GM21381 (cell line): ENCODE measurements at regions not wholly inside any gene's neighbourhood (a gene's known extent, or its start where the extent isn't known, plus 50 kb on each side); places are given as distances from the start of the nearest gene placed in this dataset.
"Not testable (repeated sequence)": the region's sequence is repeated elsewhere in the genome, so short reads cannot be mapped to it uniquely, and the experiment has no call there.

Experiments used
- ATAC-seq: cut with Tn5 transposase; IDR thresholded peaks from one replicate; pipeline ENCODE4 v1.9.1; 2021; ENCODE audit warnings: mild to moderate bottlenecking, moderate library complexity; ENCODE audit not compliant: unreplicated experiment

- no peak for ATAC-seq
Measured at GRCh38 chr21:35582731-35583130, 477.6 kb downstream of the SETD4 start.

GRCh38 chr21:35581640-35582039 lies 478.7 kb downstream of the SETD4 start:
- no peak for ATAC-seq

- no peak for ATAC-seq
Measured at GRCh38 chr21:35579520-35580293, 480.6 kb downstream of the SETD4 start.

GRCh38 chr21:35578831-35579471 lies 481.4 kb downstream of the SETD4 start:
- ATAC-seq = no peak

GRCh38 chr21:35578347-35578782 lies 482.0 kb downstream of the SETD4 start:
- no peak for ATAC-seq

GRCh38 chr21:35575280-35575915 lies 484.9 kb downstream of the SETD4 start:
- ATAC-seq = no peak

GRCh38 chr21:35573472-35574374 lies 486.6 kb downstream of the SETD4 start:
- no peak for ATAC-seq

- ATAC-seq = no peak
Measured at GRCh38 chr21:35571910-35572309, 488.4 kb downstream of the SETD4 start.

GRCh38 chr21:35568643-35569042 lies 491.7 kb downstream of the SETD4 start:
- no peak for ATAC-seq

- no peak for ATAC-seq
Measured at GRCh38 chr21:35566874-35567273, 493.5 kb downstream of the SETD4 start.

GRCh38 chr21:35565204-35565611 lies 495.1 kb downstream of the SETD4 start:
- ATAC-seq = no peak

- ATAC-seq = no peak
Measured at GRCh38 chr21:35563885-35564451, 496.4 kb downstream of the SETD4 start.

GRCh38 chr21:35562876-35563275 lies 497.4 kb downstream of the SETD4 start:
- ATAC-seq = no peak

- ATAC-seq = no peak
Measured at GRCh38 chr21:35561116-35561515, 499.2 kb downstream of the SETD4 start.

GRCh38 chr21:35559829-35560225 lies 500.5 kb downstream of the SETD4 start:
- no peak for ATAC-seq

GRCh38 chr21:35559128-35559828 lies 501.0 kb downstream of the SETD4 start:
- ATAC-seq = no peak

- no peak for ATAC-seq
Measured at GRCh38 chr21:35556536-35556935, 503.8 kb downstream of the SETD4 start.

- not testable (repeated sequence) for ATAC-seq
Measured at GRCh38 chr21:35552483-35552882, 503.4 kb upstream of the RUNX1 start.

GRCh38 chr21:35548904-35549615 lies 500.0 kb upstream of the RUNX1 start:
- ATAC-seq = no peak
